Superior temporal gyrus (tissue), 1 donor: ENCODE measurements at regions not wholly inside any gene's neighbourhood (a gene's known extent, or its start where the extent isn't known, plus 50 kb on each side); places are given as distances from the start of the nearest gene placed in this dataset.

ENCODE experiments used
- DNase-seq: peaks from one replicate; pipeline ENCODE4 v3.0.0-alpha.2; 2016; ENCODE audit errors: extremely low spot score

DNA sequence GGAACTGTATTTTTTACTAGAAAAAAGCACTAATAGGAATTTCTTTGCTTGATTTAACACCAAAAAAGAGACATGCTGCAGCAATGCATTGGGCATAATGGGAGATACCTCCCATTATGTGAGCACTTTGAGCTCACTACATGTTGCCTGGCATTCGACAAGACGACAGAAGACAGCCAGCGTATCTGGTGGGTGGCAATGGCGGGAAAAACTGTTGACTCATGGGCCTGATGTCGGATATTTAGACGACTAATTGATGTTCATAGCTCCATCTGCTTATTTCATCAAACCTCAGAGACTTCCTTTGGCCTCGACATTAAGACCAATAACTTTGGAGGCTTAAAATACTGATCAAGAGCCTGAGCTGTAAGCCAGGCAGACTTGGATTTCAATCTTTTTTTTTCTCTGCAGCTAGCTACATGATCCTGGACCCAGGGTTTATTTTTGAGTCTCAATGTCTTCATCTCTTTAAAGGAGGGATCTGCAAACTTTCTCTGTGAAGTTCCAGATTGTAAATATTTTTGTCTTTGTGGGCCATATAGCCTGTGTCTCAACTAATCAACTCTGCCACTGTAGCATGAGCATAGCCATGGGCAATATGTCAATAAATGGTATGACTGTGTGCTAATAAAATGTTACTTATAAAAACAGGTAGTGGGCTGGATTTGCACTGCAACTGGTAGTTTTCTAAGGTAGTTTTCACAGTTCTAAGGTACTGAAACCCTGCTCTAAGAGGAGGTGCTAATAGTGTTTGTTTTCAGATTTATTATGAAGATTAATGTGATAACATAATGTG is 375.1 kb downstream of the METTL15 start:
- no peak for DNase-seq

GRCh38 chr11:28482666-28483065 is 374.5 kb downstream of the METTL15 start:
- DNase-seq: no peak

- no peak for DNase-seq
These were observed 373.7 kb downstream of the METTL15 start for GRCh38 chr11:28481616-28482480.

- DNase-seq: no peak
These were observed 372.2 kb downstream of the METTL15 start for GRCh38 chr11:28480406-28480805.

- DNase-seq: no peak
These were observed 368.7 kb downstream of the METTL15 start for GRCh38 chr11:28476864-28477263.

DNA sequence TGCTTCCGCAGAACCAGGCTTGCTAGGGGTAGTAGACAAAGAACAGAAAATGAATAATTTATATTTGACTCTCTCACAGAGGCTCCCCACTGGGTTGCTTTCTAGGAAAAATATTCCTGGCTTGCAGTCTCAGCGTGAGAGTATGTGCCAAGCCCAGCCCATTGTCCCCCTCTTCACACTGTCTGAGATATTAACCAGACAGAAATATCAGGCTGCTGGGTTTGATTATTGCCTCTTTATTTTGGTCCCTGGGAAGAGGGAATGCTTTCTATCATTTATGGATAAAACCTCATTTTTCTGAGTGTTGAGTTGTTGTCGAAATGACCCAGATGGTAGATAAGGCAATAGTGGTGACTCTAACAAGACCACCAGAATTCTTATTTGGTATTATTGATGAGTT is 367.9 kb downstream of the METTL15 start:
- no peak for DNase-seq

DNA sequence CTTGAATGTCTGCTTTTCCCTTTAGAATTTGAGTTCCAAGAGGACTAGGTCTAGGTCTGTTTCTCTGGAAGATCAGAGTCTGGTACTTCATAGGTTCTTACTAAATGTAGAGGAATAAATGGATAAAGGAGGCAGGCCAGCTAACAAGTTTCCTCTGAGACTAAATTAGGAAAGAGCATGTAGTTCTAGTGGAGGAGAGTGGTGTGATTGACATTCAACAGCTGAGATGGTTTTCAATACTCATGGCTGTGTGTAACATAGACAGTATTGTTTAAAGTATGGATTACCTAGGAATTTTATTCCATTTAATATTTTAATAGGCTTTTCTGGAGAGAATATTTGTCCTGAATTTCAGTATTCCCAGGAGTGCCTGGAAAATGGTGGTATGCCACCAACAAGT is 364.7 kb downstream of the METTL15 start:
- DNase-seq: no peak

- no peak for DNase-seq
These were observed 363.3 kb downstream of the METTL15 start for GRCh38 chr11:28471537-28471936.

DNA sequence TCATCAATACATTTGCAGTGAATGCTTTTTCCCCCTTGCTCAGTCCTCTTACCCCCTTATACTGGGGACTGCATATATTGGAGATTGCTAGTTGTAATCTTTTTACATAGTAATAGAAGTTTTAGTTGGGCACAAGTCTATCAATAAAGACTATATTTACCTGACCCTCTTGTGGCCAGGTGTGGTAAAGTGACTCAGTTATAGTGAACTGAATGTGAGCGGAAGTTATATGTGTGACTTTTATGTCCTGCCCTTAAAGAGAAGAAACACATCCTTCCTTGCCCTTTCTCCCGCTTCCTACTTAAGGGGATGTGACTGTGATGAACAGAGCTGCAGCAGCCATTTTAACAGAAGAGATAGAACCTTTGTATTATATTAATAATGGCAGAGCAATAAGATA is 362.0 kb downstream of the METTL15 start:
- no peak for DNase-seq

DNA sequence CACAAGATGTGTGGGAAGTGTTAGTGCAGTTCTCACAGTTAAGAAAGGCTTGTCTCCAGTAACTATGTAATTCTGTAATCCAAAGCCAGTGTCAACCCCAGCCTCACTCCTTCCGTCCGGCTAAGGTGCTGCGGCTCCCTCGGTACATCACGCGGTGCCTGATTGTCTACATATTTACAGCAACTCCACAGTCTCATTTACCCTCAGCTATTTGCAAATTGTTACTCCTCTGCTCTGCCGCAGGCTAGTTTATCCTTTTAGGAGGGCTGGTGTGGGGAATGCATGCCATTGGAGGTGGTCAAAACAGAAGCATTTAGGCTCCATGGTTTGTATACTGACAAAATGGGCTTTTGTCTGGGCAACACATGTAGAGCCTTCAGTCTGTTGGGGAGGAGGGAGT is 358.3 kb downstream of the METTL15 start:
- peak; percentile 10 for DNase-seq

DNA sequence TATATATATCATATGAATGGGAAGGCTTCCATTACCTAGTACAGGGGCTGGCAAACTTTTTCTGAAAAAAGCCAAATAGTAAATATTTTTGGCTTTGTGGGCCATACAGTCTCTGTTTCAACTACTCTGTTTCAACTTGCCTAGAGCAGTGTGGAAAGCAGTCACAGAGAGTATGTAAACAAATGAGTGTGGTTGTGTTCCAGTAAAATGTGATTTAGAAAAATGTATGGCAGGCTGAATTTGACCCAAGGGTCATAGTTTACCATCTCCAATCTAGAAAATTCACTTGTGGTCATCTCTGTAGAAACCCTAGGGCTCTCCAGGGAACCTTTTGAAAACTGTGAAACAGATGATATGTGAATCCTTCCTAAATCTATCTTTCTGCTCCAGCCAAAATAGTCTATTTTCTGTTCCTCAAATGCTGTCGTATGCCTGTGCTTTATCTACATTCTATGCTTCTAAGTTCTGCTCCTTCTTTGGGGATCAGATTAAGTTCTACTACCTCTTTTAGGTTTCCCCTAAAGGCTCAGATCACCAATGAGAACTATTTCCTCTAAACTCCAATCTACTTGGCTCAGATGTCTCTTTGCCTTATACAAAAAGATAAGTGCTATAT is 356.2 kb downstream of the METTL15 start:
- no peak for DNase-seq

GRCh38 chr11:28463826-28464225 is 355.6 kb downstream of the METTL15 start:
- no peak for DNase-seq

DNA sequence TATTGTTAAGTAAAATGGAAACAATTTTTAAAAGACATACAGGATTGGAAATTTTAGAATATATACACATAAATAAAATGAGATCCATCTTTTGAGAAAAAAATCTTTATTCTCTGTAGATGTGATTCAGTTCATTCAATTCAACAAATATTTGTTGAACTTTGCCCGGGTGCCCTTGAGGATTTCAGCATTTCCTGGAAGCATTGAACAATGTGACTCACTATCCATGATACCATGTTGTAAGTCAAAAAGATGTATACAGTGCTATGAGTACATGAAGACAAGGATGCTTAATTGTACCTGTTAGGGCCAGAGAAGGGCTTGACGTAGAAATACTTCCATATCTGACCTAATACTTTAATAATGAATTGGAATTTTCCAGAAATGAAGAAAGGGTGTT is 353.7 kb downstream of the METTL15 start:
- no peak for DNase-seq

DNA sequence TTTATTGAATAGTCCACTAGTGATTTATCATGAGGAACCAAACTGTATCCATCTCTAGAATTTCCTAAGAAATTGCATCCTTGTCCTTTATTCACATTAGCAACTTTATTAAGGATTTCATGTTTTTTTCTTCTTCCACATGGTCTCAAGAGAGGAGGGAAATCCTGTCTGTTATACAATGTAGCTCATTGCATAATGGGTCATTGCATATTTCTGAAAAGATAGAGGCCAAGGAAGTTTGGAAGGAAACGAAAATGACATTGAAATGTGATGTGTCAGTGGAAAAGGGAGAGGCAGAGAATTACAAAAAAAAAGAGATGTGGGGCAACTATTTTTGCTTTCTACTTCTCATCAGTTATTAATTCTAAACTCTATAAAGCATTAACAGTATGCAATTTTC is 353.1 kb downstream of the METTL15 start:
- no peak for DNase-seq

DNA sequence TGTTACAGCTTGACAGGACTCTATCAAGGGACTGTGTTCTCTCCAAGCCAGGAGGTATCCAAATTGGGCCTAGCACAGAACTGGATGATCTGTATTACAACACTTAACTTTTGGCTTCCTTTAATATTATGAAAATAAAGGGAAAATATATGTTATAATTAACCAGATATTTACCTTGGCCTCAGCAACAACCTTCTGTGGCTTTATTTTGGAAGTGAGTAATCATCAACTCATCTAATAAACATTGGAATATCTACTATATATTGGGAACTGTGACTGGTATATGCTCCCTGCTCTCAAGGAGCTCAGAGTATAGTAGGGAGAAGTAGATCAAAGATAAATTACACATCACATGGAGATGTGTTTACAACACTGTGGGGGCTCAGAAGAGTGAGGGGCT is 352.2 kb downstream of the METTL15 start:
- no peak for DNase-seq

GRCh38 chr11:28459912-28460311 is 351.7 kb downstream of the METTL15 start:
- no peak for DNase-seq

DNA sequence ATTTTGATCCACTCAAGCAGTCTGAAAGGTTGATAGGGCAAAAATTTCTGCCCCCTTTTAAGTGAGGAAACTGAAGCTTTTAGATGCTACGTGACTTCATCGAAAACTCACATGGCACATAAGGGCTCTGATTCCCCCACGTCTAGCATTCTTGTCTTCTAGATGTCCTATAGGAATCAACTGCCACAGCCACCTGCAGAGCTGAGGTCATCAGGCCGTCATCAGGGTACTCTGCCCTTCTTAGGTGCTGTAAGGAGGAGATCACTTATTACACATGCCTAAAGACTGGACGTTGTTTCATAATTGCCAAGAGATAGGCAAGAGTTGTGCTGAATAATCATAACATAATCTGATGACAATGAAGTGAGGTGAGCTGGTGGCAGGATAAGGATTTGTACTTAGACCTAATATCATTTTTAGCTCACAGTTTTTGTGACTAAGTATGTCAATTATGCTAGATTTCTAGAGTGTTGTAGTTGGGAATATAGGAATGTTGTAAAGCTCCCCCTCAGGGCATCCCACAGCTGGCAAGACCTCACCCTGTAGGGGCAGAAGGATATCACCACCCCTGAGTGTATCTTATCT is 349.4 kb downstream of the METTL15 start:
- DNase-seq: no peak

DNA sequence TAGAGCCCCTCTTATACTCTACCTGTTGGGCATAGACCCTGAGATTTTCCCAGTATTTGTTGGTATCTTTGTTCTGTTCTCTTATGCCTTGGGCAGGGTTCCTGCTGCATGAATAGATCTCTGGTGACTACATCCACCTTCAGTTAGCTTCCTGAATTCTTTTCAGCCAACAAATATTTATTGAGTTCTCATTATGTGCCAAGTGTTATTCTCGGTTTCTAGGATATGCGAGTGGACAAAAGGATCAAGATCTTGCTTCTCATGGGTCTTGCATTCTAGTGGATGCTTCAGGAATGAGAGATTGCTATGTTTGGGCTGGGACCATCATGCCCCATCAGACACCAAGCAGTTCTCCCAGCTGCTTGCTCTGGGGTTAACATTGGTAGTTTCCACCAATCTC is 340.0 kb downstream of the METTL15 start:
- no peak for DNase-seq

GRCh38 chr11:28447226-28447625 is 339.0 kb downstream of the METTL15 start:
- no peak for DNase-seq

GRCh38 chr11:28442131-28442530 is 333.9 kb downstream of the METTL15 start:
- no peak for DNase-seq

DNA sequence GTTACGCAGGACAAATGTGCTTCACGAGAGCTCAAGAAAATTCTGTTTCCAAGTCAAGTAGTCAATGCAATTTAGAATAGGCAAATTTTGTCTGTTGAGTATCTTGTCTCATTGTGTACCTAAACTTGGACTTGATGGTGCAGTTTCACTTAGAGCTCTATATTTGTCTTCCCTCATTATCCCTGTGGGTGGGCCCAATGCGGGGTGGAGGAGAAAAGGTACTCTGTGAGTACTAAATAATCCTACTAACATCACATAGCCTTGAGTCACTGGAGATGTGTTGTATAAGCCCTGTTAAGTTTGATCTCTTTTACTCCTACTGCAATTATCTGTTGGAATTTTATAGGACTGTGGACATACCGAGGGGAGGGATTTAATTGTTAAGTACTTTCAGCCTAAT is 331.2 kb downstream of the METTL15 start:
- DNase-seq: peak; percentile 12

GRCh38 chr11:28420099-28420498 is 311.9 kb downstream of the METTL15 start:
- no peak for DNase-seq
